CMK (cell line): ENCODE measurements at regions not wholly inside any gene's neighbourhood (a gene's known extent, or its start where the extent isn't known, plus 50 kb on each side); places are given as distances from the start of the nearest gene placed in this dataset.
"Not testable (repeated sequence)": the region's sequence is repeated elsewhere in the genome, so short reads cannot be mapped to it uniquely, and the experiment has no call there.

ENCODE experiments used
- DNase-seq: peaks from one replicate; pipeline ENCODE4 v3.0.0-alpha.2; 2010; ENCODE audit warnings: low read depth

DNA sequence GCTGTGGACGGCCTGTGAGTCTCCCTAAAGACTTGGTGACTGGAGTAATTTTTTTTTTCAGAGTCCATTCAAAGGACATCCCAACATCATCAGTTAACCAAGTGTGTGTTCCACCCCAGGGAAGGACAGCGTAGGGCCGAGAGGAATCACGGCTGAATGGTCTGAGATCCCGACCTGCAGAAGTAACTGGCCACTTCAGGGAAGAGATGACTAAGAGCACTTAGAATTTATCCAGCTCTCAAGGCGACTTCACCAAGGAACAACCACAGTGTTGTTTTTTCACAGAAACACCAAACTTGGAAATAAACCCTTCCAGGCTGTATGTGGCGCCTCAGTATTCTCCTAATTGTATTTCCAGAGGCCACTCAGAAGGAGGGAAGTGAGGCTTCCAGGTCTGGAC lies 231.6 kb downstream of the FNDC1 start:
- DNase-seq = no peak

DNA sequence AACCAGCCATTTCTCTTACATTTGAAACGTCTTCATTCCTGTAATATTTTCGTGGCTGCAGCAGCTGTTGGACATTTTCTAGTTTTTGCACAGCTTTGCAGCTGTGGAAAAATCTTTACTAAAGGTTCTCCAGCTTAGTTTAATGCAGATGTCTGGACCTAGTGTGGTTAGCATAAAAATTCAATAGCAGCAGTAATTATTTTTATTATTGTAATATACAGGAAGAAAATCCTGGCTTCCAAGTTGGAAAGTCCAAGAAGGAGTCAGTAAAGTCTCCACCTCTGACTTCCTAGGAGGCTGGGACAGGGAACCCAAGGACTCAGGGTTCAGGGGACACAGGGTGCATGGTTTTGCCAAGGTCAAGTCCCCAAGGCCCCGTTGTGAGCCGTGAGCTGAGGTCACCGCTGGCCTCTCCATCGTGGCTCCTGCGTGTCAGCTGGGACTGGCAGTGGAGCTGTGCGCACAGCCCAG lies 230.6 kb downstream of the FNDC1 start:
- no peak for DNase-seq

DNA sequence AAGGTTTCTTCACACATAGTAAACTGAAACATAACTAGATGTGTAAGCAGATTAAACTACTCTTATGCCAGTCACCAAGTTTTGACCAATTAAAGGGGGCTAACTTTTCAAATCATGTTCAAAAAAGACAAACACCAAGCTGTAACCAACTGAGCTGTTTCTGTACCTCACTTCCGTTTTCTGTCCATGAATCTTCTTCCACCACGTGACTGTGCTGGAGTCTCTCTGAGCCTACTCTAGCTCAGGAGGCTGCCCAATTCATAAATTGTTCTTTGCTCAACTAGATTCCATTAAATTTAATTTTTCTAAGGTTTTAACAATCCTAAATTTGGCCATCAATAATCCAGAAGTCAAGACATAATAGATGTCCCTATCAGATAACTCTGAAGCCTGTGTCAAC lies 229.4 kb downstream of the FNDC1 start:
- no peak for DNase-seq

DNA sequence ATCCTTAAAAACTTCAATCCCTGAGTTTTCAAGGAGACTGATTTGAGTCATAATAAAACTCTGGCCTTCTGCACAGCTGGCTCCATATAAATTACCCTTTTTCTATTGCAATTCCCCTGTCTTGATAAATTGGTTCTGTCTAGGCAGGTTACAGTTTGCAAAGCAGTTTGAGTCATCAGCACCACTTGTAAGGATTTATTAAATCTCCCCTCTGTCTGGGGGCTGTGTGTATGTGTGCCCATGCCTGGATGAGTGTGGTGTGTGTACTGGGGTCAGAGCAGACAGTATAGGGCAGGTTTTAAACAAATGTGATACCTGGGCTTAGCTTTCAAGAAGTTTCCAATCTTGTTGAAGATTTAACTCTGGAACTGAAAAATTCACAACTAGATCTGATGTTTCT lies 228.6 kb downstream of the FNDC1 start:
- DNase-seq = no peak

DNA sequence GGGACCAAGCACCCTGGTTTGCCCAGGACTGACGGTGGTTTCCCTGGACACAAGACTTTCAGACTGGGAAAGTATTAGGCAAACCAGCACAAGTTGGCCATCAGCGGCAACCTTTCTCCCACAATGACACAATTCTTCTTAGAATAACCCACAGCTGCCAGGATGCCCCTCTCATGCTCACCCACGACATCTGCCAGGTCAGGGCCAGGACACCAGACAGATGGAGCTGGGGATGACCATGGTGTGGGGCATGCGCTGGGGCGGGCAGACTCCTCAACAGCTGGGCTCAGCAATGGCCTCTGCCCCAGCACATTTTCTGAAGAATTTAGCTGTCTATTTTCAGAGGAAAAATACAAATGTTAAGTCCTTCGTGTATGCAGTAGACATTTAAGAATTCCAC lies 226.4 kb downstream of the FNDC1 start:
- no peak for DNase-seq

DNA sequence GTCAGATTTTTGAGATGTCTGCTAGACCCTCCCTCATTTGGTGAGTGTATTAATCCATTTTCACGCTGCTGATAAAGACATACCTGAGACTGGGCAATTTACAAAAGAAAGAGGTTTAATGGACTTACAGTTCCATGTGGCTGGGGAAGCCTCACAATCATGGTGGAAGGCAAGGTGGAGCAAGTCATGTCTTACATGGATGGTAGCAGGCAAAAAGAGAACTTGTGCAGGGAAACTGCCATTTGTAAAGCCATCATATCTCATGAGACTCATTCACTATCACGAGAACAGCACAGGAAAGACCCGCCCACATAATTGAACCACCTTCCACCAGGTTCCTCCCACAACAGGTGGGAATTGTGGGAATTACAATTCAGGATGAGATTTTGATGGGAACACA lies 223.5 kb downstream of the FNDC1 start:
- not testable (repeated sequence) for DNase-seq

DNA sequence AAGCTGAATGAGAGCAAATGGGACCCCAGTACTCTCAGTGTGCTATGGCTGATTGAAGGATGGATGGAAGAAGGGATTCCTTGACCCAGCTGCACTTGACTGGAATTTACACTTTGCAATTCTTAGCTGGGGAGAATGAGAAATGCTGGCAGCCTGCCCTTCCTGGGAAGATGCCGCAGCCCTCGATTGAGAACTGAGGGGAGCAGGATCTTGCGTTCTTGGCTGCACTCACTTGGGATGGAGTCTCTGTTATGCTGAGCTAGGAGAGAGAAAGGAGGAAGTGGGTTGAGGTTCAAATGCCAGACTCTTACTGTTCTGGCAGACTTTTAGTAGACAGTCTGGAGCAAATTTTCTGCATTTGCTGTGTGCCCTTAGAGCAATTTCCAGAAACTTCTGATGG lies 221.2 kb downstream of the FNDC1 start:
- no peak for DNase-seq

DNA sequence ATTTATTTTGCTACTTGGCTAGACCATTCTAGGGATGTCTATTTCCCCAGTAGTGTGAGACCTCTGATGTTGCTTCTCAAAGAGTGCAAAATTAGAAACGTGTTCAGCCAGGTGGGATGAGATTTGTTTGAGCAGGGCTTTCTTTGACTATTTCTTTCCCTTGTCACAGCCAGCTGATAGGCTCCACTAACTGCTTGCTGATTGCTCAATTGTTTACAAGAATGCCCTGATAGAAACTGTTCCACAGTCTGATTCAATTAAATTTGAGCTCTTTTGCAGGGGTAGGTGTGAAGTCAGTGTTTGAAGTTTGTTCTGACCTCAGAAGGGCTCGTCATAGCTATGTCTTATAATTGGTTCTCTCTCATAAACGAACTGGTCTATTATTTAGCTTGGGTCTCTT lies 220.5 kb downstream of the FNDC1 start:
- no peak for DNase-seq

DNA sequence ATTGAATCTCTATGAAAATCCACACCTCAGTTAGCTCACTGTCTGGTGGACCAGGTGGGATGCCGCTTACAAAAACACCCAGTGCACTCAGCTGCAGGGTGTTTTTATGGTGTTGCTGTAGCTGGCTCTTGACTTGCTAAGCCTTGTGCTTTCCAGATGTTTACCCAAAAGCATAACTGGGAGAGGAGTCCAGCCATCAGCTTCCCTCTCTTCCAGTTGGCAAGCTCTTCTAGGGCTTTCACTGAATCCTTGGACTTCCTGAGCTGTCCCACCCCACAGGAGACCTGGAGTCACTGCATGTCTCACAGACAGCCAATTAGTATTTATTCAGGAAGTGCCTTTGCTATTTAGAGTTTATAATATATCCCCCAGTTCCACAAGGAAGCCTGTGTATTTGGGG lies 210.9 kb downstream of the FNDC1 start:
- no peak for DNase-seq

DNA sequence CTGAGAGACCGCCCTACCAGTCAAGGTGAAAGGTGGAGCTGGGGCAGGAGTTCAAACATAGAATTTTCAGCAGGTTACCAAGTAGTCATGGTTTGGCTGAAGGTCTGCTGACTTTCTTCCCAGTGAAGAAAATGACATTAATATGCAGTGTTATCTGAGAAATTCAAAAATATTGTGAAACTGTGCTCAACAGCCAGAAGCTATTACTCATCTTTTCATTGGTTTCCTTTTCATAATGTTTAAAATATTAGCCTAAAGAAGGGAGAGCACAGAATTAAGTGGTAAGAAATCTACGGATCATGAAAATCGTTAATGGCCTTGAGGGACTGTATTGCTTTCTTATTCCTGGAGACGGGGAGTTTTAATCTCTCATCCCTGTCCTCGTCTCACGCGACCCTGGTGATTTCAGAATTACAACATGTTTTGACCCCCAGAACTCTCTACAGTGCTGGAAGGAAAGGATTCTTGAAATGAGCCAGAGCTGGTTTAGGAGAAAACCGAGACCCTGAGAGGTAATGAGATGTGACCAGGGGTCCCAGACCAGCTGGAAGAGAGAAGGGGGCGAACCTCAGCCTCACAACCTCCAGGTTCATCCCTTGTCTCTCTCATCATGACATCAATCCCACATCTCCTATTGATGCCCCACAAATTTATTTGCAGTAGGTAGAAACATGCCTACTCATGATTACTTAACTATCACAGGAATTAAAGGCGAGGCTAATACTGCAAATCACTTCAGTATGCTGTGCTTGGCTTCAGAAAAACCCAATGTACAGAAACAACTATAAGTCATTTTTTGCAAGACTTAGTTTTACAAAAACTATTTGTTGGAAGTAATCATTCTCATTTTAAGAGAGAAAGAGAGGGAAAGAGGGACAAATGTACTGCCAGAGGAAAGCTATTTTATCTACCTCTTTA lies 209.5 kb downstream of the FNDC1 start:
- DNase-seq = no peak

DNA sequence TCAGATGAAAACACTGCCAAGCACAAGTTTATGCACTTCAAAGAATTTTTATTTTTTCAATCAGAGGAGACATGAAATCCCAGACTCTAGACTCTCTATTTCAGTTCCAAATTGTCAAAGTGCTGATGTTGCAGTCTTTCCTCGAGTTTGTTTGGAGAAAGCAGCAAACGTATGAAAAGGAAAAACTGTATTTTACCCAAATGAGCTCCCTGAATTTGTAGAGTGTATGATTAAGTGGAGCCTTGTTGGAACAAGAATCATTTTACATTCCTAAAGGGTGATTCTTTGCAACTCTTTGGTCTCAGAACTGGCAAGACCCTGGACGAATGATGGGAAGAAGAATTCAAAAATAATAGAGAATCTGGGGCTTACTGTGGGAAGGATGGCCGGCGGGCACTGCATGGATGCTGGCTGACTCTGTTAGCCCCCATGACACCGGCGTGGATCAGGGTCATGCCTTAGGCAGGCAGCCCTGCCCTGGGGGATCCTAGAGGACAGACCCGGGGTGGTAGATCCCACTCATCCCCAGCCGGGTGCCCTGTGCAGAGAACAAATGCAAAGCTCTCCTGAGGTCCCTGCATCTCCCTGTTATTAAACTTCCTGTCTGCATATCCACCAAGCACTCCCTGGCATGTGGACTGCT lies 207.4 kb downstream of the FNDC1 start:
- no peak for DNase-seq

DNA sequence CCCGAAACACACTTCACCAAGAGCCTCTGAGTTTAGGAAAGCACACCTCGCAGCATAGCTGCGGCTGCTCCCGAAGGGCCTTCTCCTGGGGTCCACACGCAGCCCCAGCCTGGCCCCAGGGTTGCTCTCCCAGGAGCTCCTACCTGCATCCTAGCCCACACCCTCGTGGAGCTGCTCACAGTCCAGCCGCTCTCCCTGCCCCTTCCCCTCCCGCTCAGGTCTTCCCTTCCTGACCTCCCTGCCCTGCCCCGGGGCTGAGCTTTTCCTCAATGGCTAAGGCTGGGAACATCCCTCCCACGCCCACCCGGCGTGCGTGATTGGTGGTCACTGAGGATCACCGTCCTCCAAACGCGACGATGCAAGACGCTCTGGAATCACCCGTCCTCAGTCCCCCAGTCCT lies 205.8 kb downstream of the FNDC1 start:
- no peak for DNase-seq

DNA sequence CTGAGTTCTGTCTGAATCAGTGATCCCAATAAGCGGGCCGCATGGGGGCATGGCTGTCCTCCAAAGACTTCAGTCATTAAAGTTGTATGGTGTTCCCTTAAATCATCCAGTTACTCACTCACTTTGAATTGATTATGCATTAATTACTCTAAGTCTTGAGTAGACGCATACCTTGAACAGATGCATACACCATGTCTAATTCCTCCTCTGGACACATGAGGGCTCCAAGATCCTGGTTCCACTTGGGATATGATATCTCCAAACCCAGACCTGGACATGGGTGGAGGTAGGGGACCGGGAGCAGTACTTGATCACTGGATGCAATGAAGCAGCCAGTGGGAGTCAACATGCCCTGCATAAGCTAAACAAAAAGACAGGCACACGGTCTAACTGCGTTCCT lies 204.5 kb downstream of the FNDC1 start:
- DNase-seq = no peak

DNA sequence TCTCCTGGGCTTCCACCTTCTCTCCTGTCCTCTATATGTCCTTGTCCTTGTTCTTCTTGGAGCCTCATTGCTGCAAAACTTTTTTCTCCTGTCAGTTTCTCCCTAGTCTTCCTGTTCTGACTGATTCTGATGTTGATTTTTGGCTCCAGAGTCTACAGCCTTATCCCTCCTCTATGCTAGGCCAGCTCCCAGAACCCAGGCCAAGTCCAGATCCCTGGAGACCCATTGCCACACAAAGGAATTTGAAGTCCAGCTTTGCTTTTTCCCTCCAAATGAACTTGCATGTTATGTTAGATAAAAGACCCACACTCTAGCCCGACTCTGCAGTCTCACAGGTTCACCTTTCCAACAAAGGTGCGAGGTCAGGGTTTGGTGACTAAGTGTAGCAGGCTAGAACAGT lies 203.1 kb downstream of the FNDC1 start:
- no peak for DNase-seq

DNA sequence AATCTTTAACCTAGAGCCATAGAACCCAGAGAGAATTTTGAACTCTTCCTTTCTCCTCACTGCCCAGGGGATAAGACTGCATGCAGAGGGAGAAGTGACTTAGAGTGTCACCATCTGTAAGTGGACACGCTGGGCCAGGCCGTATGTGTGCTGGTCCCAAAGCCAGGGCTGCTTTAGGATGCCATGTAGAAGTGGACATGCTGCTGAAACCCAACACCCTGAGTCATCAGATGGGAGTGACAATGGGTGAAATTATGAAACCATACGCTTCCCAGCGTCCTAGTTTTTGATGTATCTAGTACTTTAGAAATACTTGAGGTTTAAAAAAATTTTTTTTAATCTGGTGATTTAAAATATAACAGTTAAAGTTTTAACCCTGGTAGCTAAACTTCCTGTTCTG lies 191.1 kb downstream of the FNDC1 start:
- DNase-seq = no peak

DNA sequence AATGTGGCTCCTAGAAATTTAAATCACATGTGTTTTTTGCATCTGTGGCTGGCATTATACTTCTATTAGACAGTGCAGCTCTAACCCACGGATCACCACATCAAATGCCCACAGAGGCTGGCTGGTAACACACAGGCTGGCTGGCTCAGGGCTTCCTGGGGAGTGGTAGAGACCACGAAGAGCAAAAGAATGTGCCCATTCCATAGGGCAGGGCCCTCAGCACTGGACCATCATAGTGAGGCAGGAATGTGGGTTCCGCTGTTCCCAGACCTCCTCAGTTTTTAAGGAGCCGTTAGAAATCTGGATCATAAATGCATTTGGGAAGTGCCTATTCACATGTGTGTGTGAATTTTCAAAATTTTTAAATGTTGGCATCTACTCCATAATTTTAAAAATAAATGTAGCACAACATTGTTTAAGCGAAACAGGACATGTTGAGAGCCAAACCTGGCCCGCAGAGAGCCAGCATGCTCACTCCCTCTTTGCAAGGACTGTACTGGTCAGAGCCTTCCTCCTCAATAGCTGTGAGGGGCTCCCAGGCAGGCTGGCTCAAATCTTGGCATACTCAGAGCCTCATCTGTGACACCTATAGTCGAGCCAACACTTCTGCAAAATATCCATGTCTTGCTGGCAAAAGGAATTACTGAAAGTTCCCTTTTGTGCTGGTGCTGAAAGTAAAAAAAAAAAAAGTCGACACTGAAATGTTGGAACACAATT lies 190.5 kb downstream of the FNDC1 start:
- DNase-seq = no peak

DNA sequence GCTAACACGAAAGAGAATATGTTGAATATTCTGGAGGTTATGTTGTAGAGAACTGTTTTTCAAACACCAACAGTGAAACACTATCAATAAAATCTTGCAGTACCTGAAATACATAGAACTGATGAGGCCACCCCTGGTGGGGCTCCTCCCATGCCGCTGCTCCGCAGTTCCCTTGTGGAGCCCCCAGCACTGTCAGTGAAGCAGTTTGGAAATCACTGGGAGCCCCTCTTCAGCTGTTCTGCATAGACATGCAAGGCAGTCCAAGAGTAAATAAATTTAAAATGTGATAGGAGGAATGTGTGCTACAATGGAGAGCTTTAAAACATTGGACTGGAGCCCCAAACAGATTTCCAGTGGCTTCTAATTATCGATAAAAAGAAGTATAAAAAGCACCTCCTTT lies 189.4 kb downstream of the FNDC1 start:
- no peak for DNase-seq

DNA sequence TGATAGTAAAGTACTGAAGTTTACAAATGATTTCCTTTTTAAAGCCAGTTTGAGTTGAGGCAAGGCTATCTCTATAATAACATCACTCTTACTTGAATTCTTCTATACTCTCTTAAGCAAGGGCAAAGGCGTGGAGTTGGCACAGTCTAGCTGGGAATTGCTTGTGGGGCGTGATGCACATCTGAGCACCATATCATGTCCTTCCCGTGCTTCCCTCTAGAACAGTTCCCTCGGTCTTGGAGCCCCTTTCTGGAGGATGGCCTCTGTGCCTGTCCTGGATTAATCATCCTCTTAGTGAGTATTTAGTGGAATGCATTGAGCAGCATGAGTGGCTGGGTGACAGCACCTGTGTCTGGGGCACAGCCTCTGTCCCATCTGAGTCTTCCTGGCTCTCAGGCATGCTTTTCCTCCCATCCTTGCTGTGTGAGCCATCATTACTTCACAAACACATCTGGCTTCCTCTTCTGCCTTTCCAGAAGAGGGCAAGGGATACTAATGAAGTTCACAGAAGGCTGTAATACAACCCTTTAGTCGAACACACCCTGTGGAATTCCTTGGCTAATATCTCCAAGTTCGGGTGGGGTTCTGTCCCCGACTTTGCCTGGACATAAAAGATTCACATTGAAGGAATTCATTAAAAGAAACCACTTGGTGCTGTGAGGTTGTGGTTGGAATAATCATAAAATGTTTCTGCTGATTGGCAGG lies 188.2 kb downstream of the FNDC1 start:
- no peak for DNase-seq

DNA sequence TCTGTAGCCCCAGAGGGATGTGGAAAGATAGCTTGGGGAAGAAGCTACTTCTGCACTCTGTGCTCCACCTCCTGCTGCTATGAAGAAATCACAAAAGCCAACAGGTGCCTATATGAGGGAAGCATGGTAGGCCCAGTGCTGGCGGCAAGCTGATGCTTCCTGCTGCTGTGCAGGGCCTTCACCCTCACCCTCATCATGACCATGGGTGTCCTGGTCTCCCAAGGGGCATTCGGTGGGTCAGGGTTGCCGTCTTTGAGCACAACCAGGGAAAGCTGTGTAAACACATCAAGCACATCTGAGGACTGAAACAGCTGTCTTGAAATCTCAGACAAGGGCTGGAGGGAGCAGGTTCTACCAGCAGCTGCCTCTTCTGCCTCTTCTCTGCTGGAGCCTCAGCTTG lies 184.0 kb downstream of the FNDC1 start:
- DNase-seq = no peak

DNA sequence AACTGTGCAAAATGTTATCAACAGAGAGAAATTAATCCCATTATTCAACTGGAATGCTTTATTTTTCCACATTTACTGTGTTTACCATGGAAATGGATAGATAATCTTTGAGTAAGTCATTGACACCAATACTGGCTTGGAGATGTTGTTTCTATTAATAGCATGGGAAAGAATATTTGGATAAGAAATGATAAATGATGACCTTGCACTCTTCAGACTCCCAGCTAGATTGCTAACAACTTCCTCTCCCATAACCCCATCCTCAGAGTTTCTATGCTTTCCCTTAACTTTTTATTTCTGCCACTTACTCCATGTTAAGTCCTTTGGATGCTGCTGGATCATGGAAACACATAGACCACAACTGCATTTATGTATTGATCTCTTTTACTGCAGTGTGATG lies 182.5 kb downstream of the FNDC1 start:
- no peak for DNase-seq

DNA sequence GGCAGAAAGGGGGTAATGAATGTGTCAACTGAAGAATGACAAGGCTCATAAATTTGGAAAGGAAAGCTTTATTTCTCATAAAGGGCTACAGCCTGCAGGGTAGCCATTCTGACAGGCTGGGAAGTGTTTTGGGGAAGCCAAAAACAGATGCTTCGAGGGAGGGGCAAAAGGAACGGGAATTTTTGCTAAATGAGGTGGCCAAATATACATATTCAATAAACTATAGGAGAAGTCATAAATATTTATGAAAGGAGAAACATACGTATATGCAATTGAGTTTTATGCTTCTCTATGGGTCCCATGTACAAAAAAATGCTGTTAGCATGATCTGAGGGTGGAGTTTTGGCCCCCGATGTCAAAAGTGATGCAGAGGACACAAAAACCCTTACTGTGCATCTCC lies 180.7 kb downstream of the FNDC1 start:
- DNase-seq = no peak

DNA sequence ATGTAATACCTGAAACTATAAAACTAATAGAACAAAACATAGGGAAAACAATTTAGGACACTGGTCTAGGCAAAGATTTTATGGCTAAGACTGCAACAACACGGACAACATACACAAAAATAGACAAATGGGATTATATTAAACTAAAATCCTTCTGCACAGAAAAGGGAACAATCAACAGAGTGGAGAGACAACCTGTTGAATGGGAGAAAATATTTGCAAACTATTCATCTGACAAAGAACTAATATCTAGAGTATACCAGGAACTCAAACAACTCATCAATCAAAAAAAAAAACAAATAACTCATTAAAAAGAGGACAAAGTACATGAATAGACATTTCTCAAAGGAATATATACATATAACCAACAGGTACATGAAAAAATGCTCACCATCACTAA lies 174.5 kb downstream of the FNDC1 start:
- DNase-seq = no peak
